ENCODE measurements at regions not wholly inside any gene's neighbourhood (a gene's known extent, or its start where the extent isn't known, plus 50 kb on each side); places are given as distances from the start of the nearest gene placed in this dataset.

- Histone ChIP-seq H3K27ac (ENCODE audit: control insufficient read depth, insufficient read depth) (no peak overlapping the region), H3K79me2 (ENCODE audit: control insufficient read depth, insufficient read depth, low read length) (no peaks in the 10 kb centered on the region), H3K36me3 (ENCODE audit: control insufficient read depth in 2 of 2, insufficient read depth in 2 of 2, low read length in 1 of 2) (no peaks in the 10 kb centered on the region), H3K4me2 (ENCODE audit: control insufficient read depth, insufficient read depth) (no peak overlapping the region), H3K9ac (ENCODE audit: control insufficient read depth, insufficient read depth, low read length) (no peak overlapping the region), H4K20me1 (ENCODE audit: control insufficient read depth, insufficient read depth) (no peaks in the 10 kb centered on the region), H3K9me3 (replicated peaks; ENCODE audit: control insufficient read depth, insufficient read depth, low read length) (no peaks in the 10 kb centered on the region; the same call in 2 of the 3 replicates), H3K27me3 (replicated peaks in 1 of 2; ENCODE audit: control insufficient read depth in 2 of 2, insufficient read depth in 2 of 2, low read length in 1 of 2) (no peaks in the 10 kb centered on the region; a peak in 2 of 4 replicates), H2AFZ (ENCODE audit: control insufficient read depth, low read depth, low read length) (no peak overlapping the region), H3K4me1 (ENCODE audit: control insufficient read depth, insufficient read depth, low read length) (no peaks in the 10 kb centered on the region), H3K4me3 (no peak overlapping the region)
- CTCF ChIA-PET: no interaction called here
- RAD21 ChIA-PET (ENCODE audit: unreplicated experiment): no interaction called here
- SMC1A ChIA-PET (ENCODE audit: uncharacterized antibody, unreplicated experiment): interaction anchor here (1.6 kb wide), 1 partner anchor 30 kb away, joined by 4 read pairs; no protein-coding TSS in a partner anchor
- DNase-seq (ENCODE audit: low read depth, low spot score) (no peak), FAIRE-seq (no peak), ATAC-seq (no peak)
- intact Hi-C loops (cut with micrococcal nuclease; ENCODE audit: unreplicated experiment) (no loop called here), in situ Hi-C loops (cut with MboI) (no loop called here)
- 27% methylated on average over 7 of the region's 7 CpGs for WGBS (ENCODE audit: insufficient coverage, insufficient replicate concordance, low lambda C conversion rate, missing lambda C conversion rate)
- POLR2A ChIA-PET: no interaction called here
- BruUV-seq (replicated peaks): no TSS peak
- TF ChIP-seq CHD4 (IDR thresholded peaks at IDR 0.05) (no peak), SRF (IDR thresholded peaks at IDR 0.05; ENCODE audit: low read depth in 2 of 2, low read length in 2 of 2) (no peak), CTCF (IDR thresholded peaks at IDR 0.05 in 2 of 3, conservative IDR thresholded peaks at IDR 0.05 in 1 of 3; ENCODE audit: control insufficient read depth in 2 of 3, extremely low read depth in 1 of 3, insufficient read depth in 1 of 3, low read depth in 3 of 3, low read length in 3 of 3) (no peak), RBBP5 (conservative IDR thresholded peaks at IDR 0.05) (no peak), ASH2L (IDR thresholded peaks at IDR 0.05; ENCODE audit: borderline replicate concordance, low read depth) (no peak), MEF2B (IDR thresholded peaks at IDR 0.05; ENCODE audit: partially characterized antibody, poor library complexity, severe bottlenecking) (no peak), MLLT1 (IDR thresholded peaks at IDR 0.05) (no peak), LARP7 (IDR thresholded peaks at IDR 0.05) (no peak), ZSCAN29 (IDR thresholded peaks at IDR 0.05) (no peak), BHLHE40 (IDR thresholded peaks at IDR 0.05; ENCODE audit: borderline replicate concordance in 1 of 2, low read depth in 2 of 2, low read length in 1 of 2) (no peak), PKNOX1 (IDR thresholded peaks at IDR 0.05) (no peak), BCLAF1 (IDR thresholded peaks at IDR 0.05) (no peak), JUND (IDR thresholded peaks at IDR 0.05; ENCODE audit: low read depth, low read length) (no peak), CBX3 (IDR thresholded peaks at IDR 0.05; ENCODE audit: borderline replicate concordance, low read depth) (no peak), PAX5 (IDR thresholded peaks at IDR 0.05; ENCODE audit: borderline replicate concordance, low read depth, low read length) (no peak)
Observed at GRCh38 chr15:58257776-58258325, 119.7 kb downstream of the AQP9 start.
